ENCODE measurements at regions not wholly inside any gene's neighbourhood (a gene's known extent, or its start where the extent isn't known, plus 50 kb on each side); places are given as distances from the start of the nearest gene placed in this dataset.

DNA sequence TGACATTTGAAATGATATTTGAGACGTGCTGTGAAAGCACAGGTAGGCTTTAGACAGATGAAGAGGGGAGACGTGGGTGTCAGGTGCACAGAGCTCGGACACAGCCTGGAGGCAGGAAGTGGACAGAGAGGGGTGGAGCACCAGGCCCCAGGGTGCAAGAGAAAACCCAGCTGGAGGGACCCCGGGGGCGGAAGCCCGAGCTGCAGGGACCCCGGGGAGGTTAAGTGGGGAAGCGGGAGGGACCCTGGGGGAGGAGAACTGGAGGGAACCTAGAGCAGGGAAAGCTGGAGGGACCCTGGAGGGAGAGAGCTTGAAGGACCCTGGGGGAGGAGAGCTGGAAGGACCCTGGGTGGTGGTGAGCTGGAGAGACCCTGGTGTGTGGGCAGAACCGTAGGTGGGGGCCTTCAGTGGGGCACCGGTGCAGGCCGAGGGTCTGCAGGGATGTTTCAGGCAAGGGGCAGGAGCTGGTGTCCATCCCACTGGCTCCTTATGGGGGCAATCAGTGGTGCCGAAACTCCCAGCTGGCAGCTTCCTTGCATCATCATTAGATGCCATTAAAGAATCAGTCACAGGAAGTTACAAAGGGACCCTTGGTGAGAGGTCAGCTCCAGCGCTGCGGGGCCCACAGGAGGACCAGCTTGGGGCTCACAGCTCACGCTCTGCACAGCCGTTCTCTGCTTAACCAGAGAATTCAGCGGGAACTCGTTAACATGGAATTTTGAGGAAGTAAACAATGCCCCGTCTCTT, 246.6 kb downstream of the EIPR1 start:
- H3K4me1 ChIP-seq (ENCODE audit: control insufficient read depth, insufficient read depth, low read length) = no peaks in the 10 kb centered on the region
- no peak overlapping the region for H4K5ac ChIP-seq (ENCODE audit: low read depth, low read length)
- no peak overlapping the region for H4K8ac ChIP-seq (ENCODE audit: low read depth in 2 of 2, low read length in 2 of 2)
- H3K4me2 ChIP-seq (ENCODE audit: low read depth, low read length) = no peak overlapping the region
- no peaks in the 10 kb centered on the region for H3K9me1 ChIP-seq (ENCODE audit: insufficient read depth, low read length)
- no peaks in the 10 kb centered on the region for H3K79me1 ChIP-seq (ENCODE audit: low read depth in 1 of 2, low read length in 2 of 2)
- no peak overlapping the region for H2BK120ac ChIP-seq (ENCODE audit: low read depth, low read length)
- no peak overlapping the region for H3K4ac ChIP-seq (ENCODE audit: low read depth, low read length)
- H2AK9ac ChIP-seq (replicated peaks; ENCODE audit: low read depth, low read length, poor library complexity) = no peak overlapping the region
- intact Hi-C loops (cut with micrococcal nuclease) (no loop called here), dilution Hi-C loops (cut with HindIII; ENCODE audit: low sequenced_read_pairs, unreplicated experiment) (no loop called here), in situ Hi-C loops (cut with MboI; ENCODE audit: low sequenced_read_pairs) (no loop called here)
- TF ChIP-seq RAD21 (IDR thresholded peaks at IDR 0.05; ENCODE audit: low read length) (no peak), CHD1 (IDR thresholded peaks at IDR 0.05; ENCODE audit: low read depth, low read length) (no peak), SMC3 (IDR thresholded peaks at IDR 0.05; ENCODE audit: low read depth, low read length) (no peak), MAFK (IDR thresholded peaks at IDR 0.05; ENCODE audit: low read depth, low read length) (no peak), FOS (IDR thresholded peaks at IDR 0.05; ENCODE audit: low read depth, low read length) (no peak), CEBPB (IDR thresholded peaks at IDR 0.05; ENCODE audit: low read depth, low read length) (no peak), NFE2L2 (IDR thresholded peaks at IDR 0.05; ENCODE audit: low read depth, low read length) (no peak), BHLHE40 (IDR thresholded peaks at IDR 0.05; ENCODE audit: low read depth, low read length) (no peak)
- TF ChIP-seq, protein P1, sequence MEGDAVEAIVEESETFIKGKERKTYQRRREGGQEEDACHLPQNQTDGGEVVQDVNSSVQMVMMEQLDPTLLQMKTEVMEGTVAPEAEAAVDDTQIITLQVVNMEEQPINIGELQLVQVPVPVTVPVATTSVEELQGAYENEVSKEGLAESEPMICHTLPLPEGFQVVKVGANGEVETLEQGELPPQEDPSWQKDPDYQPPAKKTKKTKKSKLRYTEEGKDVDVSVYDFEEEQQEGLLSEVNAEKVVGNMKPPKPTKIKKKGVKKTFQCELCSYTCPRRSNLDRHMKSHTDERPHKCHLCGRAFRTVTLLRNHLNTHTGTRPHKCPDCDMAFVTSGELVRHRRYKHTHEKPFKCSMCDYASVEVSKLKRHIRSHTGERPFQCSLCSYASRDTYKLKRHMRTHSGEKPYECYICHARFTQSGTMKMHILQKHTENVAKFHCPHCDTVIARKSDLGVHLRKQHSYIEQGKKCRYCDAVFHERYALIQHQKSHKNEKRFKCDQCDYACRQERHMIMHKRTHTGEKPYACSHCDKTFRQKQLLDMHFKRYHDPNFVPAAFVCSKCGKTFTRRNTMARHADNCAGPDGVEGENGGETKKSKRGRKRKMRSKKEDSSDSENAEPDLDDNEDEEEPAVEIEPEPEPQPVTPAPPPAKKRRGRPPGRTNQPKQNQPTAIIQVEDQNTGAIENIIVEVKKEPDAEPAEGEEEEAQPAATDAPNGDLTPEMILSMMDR (conservative IDR thresholded peaks at IDR 0.05; ENCODE audit: low read depth, low read length) = no peak
- ChIA-PET CTCF (no interaction called here), POLR2A (ENCODE audit: unreplicated experiment) (no interaction called here)
- H2BK20ac ChIP-seq (ENCODE audit: low read depth, low read length) = no peak overlapping the region
- no TSS peak for BruUV-seq (replicated peaks)
- no peaks in the 10 kb centered on the region; the same call in 1 of the 2 replicates for H3K27me3 ChIP-seq (ENCODE audit: control insufficient read depth, insufficient read depth, low read length)
- no peak overlapping the region for H3K23ac ChIP-seq (ENCODE audit: low read depth, low read length)
- no peak overlapping the region for H3K14ac ChIP-seq (replicated peaks; ENCODE audit: low read depth, low read length)
- DNase-seq = no peak
- no peaks in the 10 kb centered on the region for H4K20me1 ChIP-seq (ENCODE audit: insufficient read depth, low read length)
- H3K36me3 ChIP-seq (ENCODE audit: control insufficient read depth, insufficient read depth, low read length) = no peaks in the 10 kb centered on the region
- H3K27ac ChIP-seq (ENCODE audit: insufficient read depth, low read length) = no peak overlapping the region
- WGBS, 2 experiments (ENCODE audit: extremely low coverage in 2 of 2, insufficient read length in 1 of 2) = 30% methylated on average over 4 of the region's 19 CpGs; no CpG with 5 or more reads in 1 of the 2 experiments
- H3K4me3 ChIP-seq (ENCODE audit: insufficient read depth, low read depth, low read length) = no peak overlapping the region
- no peak overlapping the region for H3K56ac ChIP-seq (ENCODE audit: extremely low read depth, insufficient read depth, low read length)
- no peak overlapping the region for H4K91ac ChIP-seq (ENCODE audit: insufficient read depth, low read depth, low read length)
- no peak; the same call in 1 of the 2 replicates for ATAC-seq (ENCODE audit: low read depth)
- H2BK15ac ChIP-seq (ENCODE audit: low read depth, low read length) = no peak overlapping the region
- H3K9ac ChIP-seq (ENCODE audit: low read depth, low read length) = no peak overlapping the region
- no peak overlapping the region for H2AK5ac ChIP-seq (ENCODE audit: low read depth, low read length)
- peaks cover 7% of the 10 kb centered on the region; the same call in 1 of the 2 replicates for H3K9me3 ChIP-seq (ENCODE audit: control insufficient read depth, insufficient read depth, low read length)
- no peak overlapping the region for H2AFZ ChIP-seq (replicated peaks; ENCODE audit: low read length, poor library complexity)
- no peak overlapping the region for H2BK5ac ChIP-seq (ENCODE audit: low read depth, low read length, poor library complexity, severe bottlenecking)
- no peak overlapping the region for H3K18ac ChIP-seq (ENCODE audit: low read depth, low read length)
